ENCODE measurements at regions not wholly inside any gene's neighbourhood (a gene's known extent, or its start where the extent isn't known, plus 50 kb on each side); places are given as distances from the start of the nearest gene placed in this dataset.

GRCh38 chr12:98397323-98398105 is 117.9 kb upstream of the TMPO start:
- DNase-seq (ENCODE audit: insufficient read length, low spot score) (peak; percentile 63), FAIRE-seq (no peak)
- TF ChIP-seq CTCF (IDR thresholded peaks at IDR 0.05; ENCODE audit: insufficient read depth, missing control alignments) = peak; percentile 96

DNA sequence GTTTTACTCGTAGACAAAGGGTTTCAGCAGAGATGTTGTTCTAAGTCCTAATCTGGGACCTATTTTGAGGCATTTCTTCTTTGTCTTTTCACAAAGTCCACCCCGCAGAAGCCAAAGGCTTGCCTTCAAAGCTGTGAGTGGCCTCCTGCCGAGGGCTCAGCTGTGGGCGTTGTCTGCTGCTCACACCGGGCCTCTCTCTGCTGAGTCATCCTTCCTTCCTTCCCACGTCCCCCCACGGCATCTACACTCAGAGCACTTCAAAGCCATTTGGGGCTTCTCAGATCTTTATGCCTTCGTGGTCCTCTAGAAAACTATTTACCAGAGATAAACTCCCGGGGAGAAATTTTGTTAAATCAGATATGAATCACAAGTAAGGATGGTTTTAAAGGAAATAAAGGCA is 115.9 kb upstream of the TMPO start:
- DNase-seq (ENCODE audit: insufficient read length, low spot score) (no peak), FAIRE-seq (no peak)
- TF ChIP-seq CTCF (IDR thresholded peaks at IDR 0.05; ENCODE audit: insufficient read depth, missing control alignments) = no peak

GRCh38 chr12:98401427-98401826 is 114.0 kb upstream of the TMPO start:
- no peak for DNase-seq (ENCODE audit: insufficient read length, low spot score)
- TF ChIP-seq CTCF (IDR thresholded peaks at IDR 0.05; ENCODE audit: insufficient read depth, missing control alignments) = no peak
- no peak for FAIRE-seq

DNA sequence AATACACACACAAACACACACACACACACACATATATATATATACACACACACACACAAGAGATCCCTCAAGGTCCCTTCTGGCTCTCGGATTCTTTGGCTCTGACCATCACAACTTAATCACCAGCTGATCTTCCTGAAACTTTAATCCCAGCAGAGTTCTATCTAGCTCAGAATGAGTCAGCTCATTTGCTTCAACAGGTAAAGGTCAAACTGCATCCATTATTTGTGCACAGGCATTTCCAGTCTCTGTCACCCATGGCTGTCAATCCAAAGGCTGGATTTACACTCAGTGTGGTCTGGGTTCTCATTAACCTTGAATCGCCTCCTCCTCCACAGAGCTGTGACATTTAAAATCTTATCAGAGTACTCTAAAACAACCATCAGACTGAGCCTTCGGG is 113.3 kb upstream of the TMPO start:
- no peak for TF ChIP-seq CTCF (IDR thresholded peaks at IDR 0.05; ENCODE audit: insufficient read depth, missing control alignments)
- DNase-seq (ENCODE audit: insufficient read length, low spot score) = no peak
- FAIRE-seq = no peak

- FAIRE-seq = no peak
- no peak for DNase-seq (ENCODE audit: insufficient read length, low spot score)
- TF ChIP-seq CTCF (IDR thresholded peaks at IDR 0.05; ENCODE audit: insufficient read depth, missing control alignments) = no peak
Observed at GRCh38 chr12:98402671-98403070, 112.7 kb upstream of the TMPO start.

DNA sequence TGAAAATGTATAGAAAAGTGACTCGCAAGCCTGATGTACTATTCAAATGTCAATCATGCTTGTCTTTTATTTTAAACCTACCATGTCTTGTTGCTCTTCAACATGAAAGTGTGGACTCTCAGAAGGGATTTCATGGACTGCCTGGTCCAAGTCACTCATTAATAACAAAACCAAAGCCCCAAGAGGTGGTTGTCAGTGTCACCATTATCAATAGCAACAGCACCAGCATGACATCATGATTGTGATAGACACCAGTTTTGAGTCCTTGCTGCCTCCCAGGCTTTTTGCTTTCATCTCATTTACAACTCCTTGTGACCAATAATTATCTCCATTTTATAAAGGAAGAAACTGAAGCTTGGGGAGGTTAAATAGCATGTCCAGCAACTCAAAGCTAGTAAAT is 112.0 kb upstream of the TMPO start:
- no peak for DNase-seq (ENCODE audit: insufficient read length, low spot score)
- no peak for TF ChIP-seq CTCF (IDR thresholded peaks at IDR 0.05; ENCODE audit: insufficient read depth, missing control alignments)
- FAIRE-seq = no peak

- no peak for DNase-seq (ENCODE audit: insufficient read length, low spot score)
- FAIRE-seq = no peak
- no peak for TF ChIP-seq CTCF (IDR thresholded peaks at IDR 0.05; ENCODE audit: insufficient read depth, missing control alignments)
Observed at GRCh38 chr12:98403936-98404335, 111.5 kb upstream of the TMPO start.
